ENCODE measurements at regions not wholly inside any gene's neighbourhood (a gene's known extent, or its start where the extent isn't known, plus 50 kb on each side); places are given as distances from the start of the nearest gene placed in this dataset.

GRCh38 chr1:87508247-87508787 is 179.6 kb downstream of the LMO4 start:
- no peak for TF ChIP-seq CTCF (conservative IDR thresholded peaks at IDR 0.05)
- TF ChIP-seq ZFX (IDR thresholded peaks at IDR 0.05), result no peak

Measured in C4-2B (cell line).